Fibroblast of pulmonary artery (primary cell): ENCODE measurements at regions not wholly inside any gene's neighbourhood (a gene's known extent, or its start where the extent isn't known, plus 50 kb on each side); places are given as distances from the start of the nearest gene placed in this dataset.

ENCODE experiments used
- DNase-seq: peaks from one replicate; pipeline ENCODE4 v3.0.0-alpha.2; 2010; ENCODE audit warnings: low read depth
- H3K4me3 ChIP-seq: replicated peaks from 2 replicates; pipeline ENCODE4 v1.5.1; 2011; ENCODE audit warnings: low read depth, mild to moderate bottlenecking, control low read depth, low read length, moderate library complexity
- TF ChIP-seq, protein P1 (sequence below): IDR thresholded peaks from 2 replicates; pipeline ENCODE4 v1.5.1; 2011; ENCODE audit warnings: mild to moderate bottlenecking, control low read depth, low read length, inconsistent platforms; ENCODE audit errors: missing control alignments

- H3K4me3 ChIP-seq = no peak overlapping the region
- TF ChIP-seq, protein P1, sequence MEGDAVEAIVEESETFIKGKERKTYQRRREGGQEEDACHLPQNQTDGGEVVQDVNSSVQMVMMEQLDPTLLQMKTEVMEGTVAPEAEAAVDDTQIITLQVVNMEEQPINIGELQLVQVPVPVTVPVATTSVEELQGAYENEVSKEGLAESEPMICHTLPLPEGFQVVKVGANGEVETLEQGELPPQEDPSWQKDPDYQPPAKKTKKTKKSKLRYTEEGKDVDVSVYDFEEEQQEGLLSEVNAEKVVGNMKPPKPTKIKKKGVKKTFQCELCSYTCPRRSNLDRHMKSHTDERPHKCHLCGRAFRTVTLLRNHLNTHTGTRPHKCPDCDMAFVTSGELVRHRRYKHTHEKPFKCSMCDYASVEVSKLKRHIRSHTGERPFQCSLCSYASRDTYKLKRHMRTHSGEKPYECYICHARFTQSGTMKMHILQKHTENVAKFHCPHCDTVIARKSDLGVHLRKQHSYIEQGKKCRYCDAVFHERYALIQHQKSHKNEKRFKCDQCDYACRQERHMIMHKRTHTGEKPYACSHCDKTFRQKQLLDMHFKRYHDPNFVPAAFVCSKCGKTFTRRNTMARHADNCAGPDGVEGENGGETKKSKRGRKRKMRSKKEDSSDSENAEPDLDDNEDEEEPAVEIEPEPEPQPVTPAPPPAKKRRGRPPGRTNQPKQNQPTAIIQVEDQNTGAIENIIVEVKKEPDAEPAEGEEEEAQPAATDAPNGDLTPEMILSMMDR = no peak
Observed at GRCh38 chr11:28956446-28956845, 848.3 kb downstream of the METTL15 start.

GRCh38 chr11:28951191-28951590, 843.0 kb downstream of the METTL15 start:
- DNase-seq = no peak
- TF ChIP-seq, protein P1 = no peak
- H3K4me3 ChIP-seq = no peak overlapping the region

More at GRCh38 chr11:28956446-28956845, 848.3 kb downstream of the METTL15 start:
- DNase-seq = no peak

- TF ChIP-seq, protein P1 = no peak
- DNase-seq = no peak
Observed at GRCh38 chr11:28939381-28939780, 831.2 kb downstream of the METTL15 start.

DNA sequence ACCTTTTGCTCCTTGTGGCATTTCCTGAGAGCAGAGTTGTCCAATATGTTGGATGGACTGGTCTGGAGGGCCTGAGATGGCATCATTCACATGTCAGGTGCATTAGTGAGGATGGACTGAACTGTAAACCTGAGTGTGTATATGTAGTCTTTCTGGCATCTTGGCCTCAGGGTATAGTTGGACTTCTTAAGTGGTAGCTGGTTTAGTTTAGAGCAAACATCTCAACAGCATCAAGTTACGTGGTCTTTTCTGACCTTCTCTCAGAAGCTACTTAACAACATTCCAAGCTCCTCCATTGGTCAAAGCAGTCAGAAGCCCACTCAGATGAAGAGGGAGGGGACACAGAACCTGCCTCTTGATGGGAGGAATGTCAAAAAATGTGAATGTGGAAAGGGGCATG, 829.9 kb downstream of the METTL15 start:
- H3K4me3 ChIP-seq = no peak overlapping the region
- TF ChIP-seq, protein P1 = no peak
- no peak for DNase-seq

More at GRCh38 chr11:28939381-28939780, 831.2 kb downstream of the METTL15 start:
- no peak overlapping the region for H3K4me3 ChIP-seq

- TF ChIP-seq, protein P1 = no peak
- H3K4me3 ChIP-seq = no peak overlapping the region
- DNase-seq = no peak
Observed at GRCh38 chr11:28932940-28933339, 824.8 kb downstream of the METTL15 start.

DNA sequence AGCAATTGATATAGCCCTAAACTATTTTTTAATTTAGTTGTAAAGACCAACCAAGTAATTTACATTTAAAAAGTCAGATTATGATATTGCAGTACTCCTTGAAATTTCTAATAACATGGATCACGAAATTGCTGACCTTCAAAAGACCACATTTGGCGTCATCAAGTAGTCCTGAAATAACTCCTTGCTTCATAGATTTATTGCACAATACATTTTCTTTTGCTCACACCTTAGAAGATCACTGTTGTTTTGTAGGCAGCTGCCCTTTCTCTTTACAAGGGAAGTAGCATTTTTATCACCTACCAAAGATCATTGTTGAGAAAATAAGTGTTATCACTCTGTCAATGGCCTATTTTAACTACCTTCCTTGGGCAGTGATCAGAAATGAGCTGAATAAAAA, 815.8 kb downstream of the METTL15 start:
- TF ChIP-seq, protein P1 = no peak
- H3K4me3 ChIP-seq = no peak overlapping the region
- no peak for DNase-seq

DNA sequence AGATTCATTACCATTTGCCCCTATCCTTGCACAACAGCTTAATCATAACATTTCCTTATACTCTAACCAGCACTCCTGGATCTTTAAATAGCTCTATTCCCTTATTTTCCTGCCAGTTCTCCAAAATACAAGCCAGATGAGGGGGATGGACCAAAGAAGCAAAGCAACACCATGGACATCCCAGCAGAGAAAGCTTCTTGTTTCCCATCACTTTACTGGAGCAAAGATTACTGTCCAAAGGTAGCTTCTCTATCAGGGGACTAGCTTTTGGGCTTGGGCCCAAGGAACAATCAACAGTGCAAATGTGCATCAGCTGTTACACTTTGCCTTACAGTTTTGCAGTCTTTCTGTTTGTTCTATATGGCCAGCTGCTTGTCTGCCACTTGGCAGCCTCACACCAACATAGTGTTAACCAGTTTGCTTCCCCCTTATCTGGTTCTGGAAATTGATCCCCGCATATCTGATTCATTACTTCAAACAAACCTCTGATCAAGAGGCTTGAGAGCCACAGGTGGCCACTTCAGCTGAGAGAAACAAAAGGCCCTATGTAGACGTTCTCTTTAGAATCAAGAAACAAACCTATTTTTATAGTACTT, 814.3 kb downstream of the METTL15 start:
- no peak overlapping the region for H3K4me3 ChIP-seq
- TF ChIP-seq, protein P1 = no peak
- DNase-seq = peak; percentile 6
